ENCODE measurements at regions not wholly inside any gene's neighbourhood (a gene's known extent, or its start where the extent isn't known, plus 50 kb on each side); places are given as distances from the start of the nearest gene placed in this dataset.

DNA sequence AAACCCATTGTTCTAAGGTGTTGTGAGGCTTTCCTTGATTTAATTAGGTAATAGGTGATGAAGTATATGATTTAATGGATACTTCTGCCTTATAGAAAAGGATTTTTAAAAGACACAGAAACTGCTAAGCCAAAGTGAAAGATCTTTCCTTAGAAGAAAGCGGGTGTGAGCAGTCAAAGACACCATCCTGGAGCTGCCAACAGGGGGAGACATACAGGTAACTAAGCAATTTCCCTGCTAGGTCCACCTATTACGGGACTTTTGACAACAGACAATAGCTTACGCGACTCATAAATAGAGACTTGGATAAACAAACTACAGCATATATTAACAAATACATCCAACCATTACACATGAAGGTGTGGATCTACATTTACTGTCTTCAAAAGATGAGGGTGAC, 669.5 kb downstream of the SQOR start:
- no peaks in the 10 kb centered on the region for H3K27me3 ChIP-seq (ENCODE audit: control insufficient read depth, insufficient read depth, low read length)
- no peaks in the 10 kb centered on the region for H3K9me3 ChIP-seq (ENCODE audit: control insufficient read depth, insufficient read depth, low read depth, low read length)
- H3K4me1 ChIP-seq (ENCODE audit: control insufficient read depth, insufficient read depth, low read length): no peaks in the 10 kb centered on the region
- no peak overlapping the region for H3K4me3 ChIP-seq (ENCODE audit: low read depth, low read length)
- H3K9ac ChIP-seq (ENCODE audit: low read length): no peak overlapping the region
- no peak overlapping the region for H3K27ac ChIP-seq (ENCODE audit: low read depth, low read length)
- no peaks in the 10 kb centered on the region for H3K36me3 ChIP-seq (ENCODE audit: control insufficient read depth, insufficient read depth, low read length)

DNA sequence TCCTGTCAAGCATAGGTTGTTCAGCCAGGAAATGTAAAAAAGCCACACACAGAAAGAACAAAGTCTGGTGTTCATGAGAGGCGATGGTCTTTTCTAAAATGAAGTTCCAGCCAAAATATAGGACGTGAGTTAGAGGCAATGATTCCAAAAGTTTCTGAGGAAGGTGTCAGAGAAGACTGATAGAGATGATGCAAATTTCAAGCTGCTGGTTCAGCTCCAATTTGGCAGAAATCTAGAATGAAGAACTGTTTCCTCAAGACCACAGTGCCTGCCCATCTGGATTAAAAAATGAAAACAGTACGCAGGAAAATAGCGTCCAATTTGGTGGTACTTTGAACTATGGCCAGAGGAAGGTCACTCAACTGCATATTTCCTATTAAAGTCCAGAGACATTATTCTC, 672.9 kb downstream of the SQOR start:
- Histone ChIP-seq H3K4me3 (ENCODE audit: low read depth, low read length) (no peak overlapping the region), H3K9ac (ENCODE audit: low read length) (no peak overlapping the region), H3K9me3 (ENCODE audit: control insufficient read depth, insufficient read depth, low read depth, low read length) (no peaks in the 10 kb centered on the region), H3K27me3 (ENCODE audit: control insufficient read depth, insufficient read depth, low read length) (no peaks in the 10 kb centered on the region), H3K27ac (ENCODE audit: low read depth, low read length) (no peak overlapping the region), H3K4me1 (ENCODE audit: control insufficient read depth, insufficient read depth, low read length) (no peaks in the 10 kb centered on the region), H3K36me3 (ENCODE audit: control insufficient read depth, insufficient read depth, low read length) (no peaks in the 10 kb centered on the region)

DNA sequence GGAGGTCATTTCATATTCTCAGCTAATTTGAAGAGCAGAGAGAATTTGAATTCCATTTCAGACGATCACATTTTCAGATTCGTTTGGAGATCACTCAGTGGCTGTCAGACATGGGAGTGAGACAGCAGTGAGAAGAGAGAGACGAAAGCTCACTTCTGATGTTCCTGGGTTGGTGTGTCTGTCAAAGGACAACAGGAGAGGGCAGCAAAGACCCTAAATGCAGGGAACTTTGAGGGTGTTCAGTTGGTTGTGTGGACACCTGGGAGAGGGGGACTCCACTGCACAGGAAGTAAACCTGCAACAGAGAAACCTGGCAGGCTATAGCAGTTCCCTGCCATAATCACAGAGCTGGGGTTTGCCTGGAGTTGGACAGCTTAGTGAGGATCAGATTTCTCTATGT, 675.1 kb downstream of the SQOR start:
- Histone ChIP-seq H3K4me1 (ENCODE audit: control insufficient read depth, insufficient read depth, low read length) (no peaks in the 10 kb centered on the region), H3K9ac (ENCODE audit: low read length) (no peak overlapping the region), H3K27me3 (ENCODE audit: control insufficient read depth, insufficient read depth, low read length) (no peaks in the 10 kb centered on the region)

DNA sequence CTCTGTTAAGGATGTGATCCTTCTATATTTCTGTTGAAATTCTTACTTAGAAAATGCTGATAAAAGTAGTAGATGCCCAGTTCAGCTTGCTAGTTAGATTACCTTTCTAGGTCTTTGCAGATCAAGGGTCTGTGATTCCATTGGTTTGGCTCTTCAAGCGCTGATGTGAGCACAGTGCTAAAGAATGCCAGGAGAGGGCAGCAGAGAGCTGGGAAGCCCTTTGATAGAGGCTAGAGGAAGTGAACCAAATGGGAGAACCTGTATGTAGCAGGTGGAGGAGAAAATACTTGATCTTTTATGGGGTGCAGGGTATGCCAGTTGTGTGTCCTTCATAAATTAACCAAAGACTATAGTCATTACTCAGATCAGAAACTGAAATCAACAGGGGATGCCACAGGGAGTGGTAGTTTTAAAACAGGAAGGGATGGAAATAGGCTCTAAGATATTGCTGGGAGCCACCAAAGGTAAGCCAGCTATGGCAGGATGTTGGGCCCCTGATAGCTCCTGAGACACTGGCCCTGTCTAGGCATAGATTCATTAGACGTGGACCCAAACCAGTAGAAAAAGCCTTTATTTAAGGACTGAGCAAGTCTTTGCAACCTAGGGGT, 677.4 kb downstream of the SQOR start:
- Histone ChIP-seq H3K4me1 (ENCODE audit: control insufficient read depth, insufficient read depth, low read length) (no peaks in the 10 kb centered on the region), H3K27ac (ENCODE audit: low read depth, low read length) (no peak overlapping the region), H3K27me3 (ENCODE audit: control insufficient read depth, insufficient read depth, low read length) (no peaks in the 10 kb centered on the region), H3K9me3 (ENCODE audit: control insufficient read depth, insufficient read depth, low read depth, low read length) (no peaks in the 10 kb centered on the region), H3K4me3 (ENCODE audit: low read depth, low read length) (no peak overlapping the region), H3K9ac (ENCODE audit: low read length) (no peak overlapping the region), H3K36me3 (ENCODE audit: control insufficient read depth, insufficient read depth, low read length) (no peaks in the 10 kb centered on the region)

More for the DNA sequence above, 675.1 kb downstream of the SQOR start:
- H3K9me3 ChIP-seq (ENCODE audit: control insufficient read depth, insufficient read depth, low read depth, low read length): no peaks in the 10 kb centered on the region
- H3K36me3 ChIP-seq (ENCODE audit: control insufficient read depth, insufficient read depth, low read length): no peaks in the 10 kb centered on the region
- H3K4me3 ChIP-seq (ENCODE audit: low read depth, low read length): no peak overlapping the region
- no peak overlapping the region for H3K27ac ChIP-seq (ENCODE audit: low read depth, low read length)

DNA sequence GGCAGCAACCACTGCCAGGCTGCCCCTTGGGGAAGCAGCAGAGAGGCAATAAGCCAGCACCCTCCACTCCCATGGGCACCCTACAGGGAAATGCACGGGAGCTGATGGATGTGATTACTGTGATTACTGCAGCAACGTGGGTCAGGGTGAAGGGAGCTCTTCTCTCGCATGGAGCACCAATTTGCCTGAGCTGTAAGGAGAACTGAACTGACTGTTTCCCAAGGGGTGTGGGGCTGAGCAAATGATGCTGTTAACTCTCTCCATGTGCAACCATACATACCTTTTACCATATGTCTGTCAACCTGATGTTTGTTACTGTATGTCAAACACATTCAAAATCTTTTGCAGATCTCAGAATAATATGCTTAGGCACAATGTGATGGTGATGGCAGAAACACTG, 680.6 kb downstream of the SQOR start:
- Histone ChIP-seq H3K9me3 (ENCODE audit: control insufficient read depth, insufficient read depth, low read depth, low read length) (no peaks in the 10 kb centered on the region), H3K4me3 (ENCODE audit: low read depth, low read length) (no peak overlapping the region), H3K4me1 (ENCODE audit: control insufficient read depth, insufficient read depth, low read length) (0 out of 2 replicates have a peak, but pooled peaks cover 3% of the 10 kb centered on the region), H3K27ac (ENCODE audit: low read depth, low read length) (no peak overlapping the region), H3K36me3 (ENCODE audit: control insufficient read depth, insufficient read depth, low read length) (no peaks in the 10 kb centered on the region), H3K27me3 (ENCODE audit: control insufficient read depth, insufficient read depth, low read length) (no peaks in the 10 kb centered on the region), H3K9ac (ENCODE audit: low read length) (no peak overlapping the region)

DNA sequence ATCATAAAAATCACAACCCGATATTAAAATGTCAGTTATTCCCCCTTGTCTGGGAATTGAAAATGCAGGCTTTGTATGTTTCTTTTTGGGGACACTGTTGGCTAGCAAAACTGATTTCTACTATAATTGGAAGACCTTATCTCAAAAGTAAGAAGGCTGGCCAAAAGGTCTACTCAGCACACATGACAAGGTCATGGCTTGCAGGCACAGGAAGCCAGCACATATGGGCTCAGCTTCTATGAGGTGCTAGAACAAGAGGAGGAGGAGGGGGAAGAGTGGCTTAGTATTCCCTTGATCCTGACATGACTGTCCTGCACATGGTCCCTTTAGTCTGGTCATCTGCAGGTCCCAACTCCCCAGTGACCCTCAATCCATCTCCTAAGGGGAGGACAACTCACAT, 681.2 kb downstream of the SQOR start:
- H3K9me3 ChIP-seq (ENCODE audit: control insufficient read depth, insufficient read depth, low read depth, low read length): no peaks in the 10 kb centered on the region
- H3K4me1 ChIP-seq (ENCODE audit: control insufficient read depth, insufficient read depth, low read length): 0 out of 2 replicates have a peak, but pooled peaks cover 5% of the 10 kb centered on the region
- no peak overlapping the region for H3K9ac ChIP-seq (ENCODE audit: low read length)
- H3K27ac ChIP-seq (ENCODE audit: low read depth, low read length): no peak overlapping the region
- H3K36me3 ChIP-seq (ENCODE audit: control insufficient read depth, insufficient read depth, low read length): no peaks in the 10 kb centered on the region
- H3K27me3 ChIP-seq (ENCODE audit: control insufficient read depth, insufficient read depth, low read length): no peaks in the 10 kb centered on the region
- no peak overlapping the region for H3K4me3 ChIP-seq (ENCODE audit: low read depth, low read length)

DNA sequence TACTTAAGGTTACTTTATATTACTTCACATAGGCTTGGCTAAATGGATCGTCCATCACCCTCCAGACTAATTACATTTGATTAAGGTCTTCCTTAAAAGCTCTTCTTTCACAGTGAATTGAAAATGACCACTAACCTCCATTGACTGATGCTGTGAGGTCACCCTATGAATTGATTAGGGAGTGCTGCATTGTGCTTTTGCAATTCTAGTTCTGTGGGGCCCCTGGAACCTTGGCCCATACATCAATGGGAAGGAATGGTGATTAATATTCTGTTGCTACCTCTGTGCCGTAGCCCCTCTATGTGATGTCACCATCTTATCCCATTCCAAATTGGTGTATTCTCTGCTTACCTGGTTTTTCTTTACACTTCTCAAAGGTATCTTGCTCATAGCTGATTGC, 682.2 kb downstream of the SQOR start:
- Histone ChIP-seq H3K9me3 (ENCODE audit: control insufficient read depth, insufficient read depth, low read depth, low read length) (no peaks in the 10 kb centered on the region), H3K9ac (ENCODE audit: low read length) (no peak overlapping the region), H3K27me3 (ENCODE audit: control insufficient read depth, insufficient read depth, low read length) (no peaks in the 10 kb centered on the region), H3K36me3 (ENCODE audit: control insufficient read depth, insufficient read depth, low read length) (no peaks in the 10 kb centered on the region), H3K4me1 (ENCODE audit: control insufficient read depth, insufficient read depth, low read length) (peaks cover 5% of the 10 kb centered on the region; the same call in 1 of the 2 replicates), H3K4me3 (ENCODE audit: low read depth, low read length) (no peak overlapping the region), H3K27ac (ENCODE audit: low read depth, low read length) (no peak overlapping the region)

DNA sequence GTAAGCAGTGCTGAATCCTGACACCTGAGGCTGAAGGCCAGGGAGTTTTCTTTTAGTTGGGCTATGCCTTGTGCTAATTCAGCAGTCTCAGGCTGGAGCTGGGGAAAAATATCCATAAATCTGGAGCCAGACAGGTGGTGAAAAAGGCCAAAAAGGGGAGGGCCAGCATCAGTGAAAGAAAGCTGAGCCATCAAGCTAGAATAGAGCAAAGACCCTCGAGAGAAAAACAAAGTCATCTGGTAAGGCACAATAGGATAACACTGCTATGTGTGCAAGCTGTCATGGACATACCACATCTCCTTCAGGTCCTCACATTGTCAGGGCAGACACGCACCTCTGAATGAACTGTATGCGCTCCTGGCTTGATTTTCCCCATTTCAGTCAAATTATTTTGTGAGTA, 687.9 kb downstream of the SQOR start:
- no peak overlapping the region for H3K27ac ChIP-seq (ENCODE audit: low read depth, low read length)
- no peak overlapping the region for H3K9ac ChIP-seq (ENCODE audit: low read length)
- H3K36me3 ChIP-seq (ENCODE audit: control insufficient read depth, insufficient read depth, low read length): no peaks in the 10 kb centered on the region
- H3K9me3 ChIP-seq (ENCODE audit: control insufficient read depth, insufficient read depth, low read depth, low read length): no peaks in the 10 kb centered on the region
- no peak overlapping the region for H3K4me3 ChIP-seq (ENCODE audit: low read depth, low read length)
- H3K4me1 ChIP-seq (ENCODE audit: control insufficient read depth, insufficient read depth, low read length): peaks cover 9% of the 10 kb centered on the region; the same call in 1 of the 2 replicates
- no peaks in the 10 kb centered on the region for H3K27me3 ChIP-seq (ENCODE audit: control insufficient read depth, insufficient read depth, low read length)

DNA sequence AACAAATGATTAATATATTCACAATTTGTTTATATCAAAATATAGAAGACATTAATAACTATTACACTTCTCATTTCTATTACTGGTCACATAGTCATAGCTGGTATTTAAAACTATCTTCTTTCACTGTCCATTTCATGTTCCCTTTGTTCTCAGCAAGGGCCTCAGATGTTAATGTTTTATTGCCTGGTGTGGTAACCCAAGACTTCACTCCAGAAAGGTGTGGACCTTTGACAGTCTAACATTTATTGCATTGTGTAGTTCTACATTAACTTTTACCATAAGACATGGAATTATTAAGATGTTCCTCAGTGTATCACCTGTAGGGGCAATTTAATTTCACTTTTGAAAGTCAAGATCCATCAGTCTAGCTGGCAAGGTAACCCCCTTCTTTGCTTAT, 691.3 kb downstream of the SQOR start:
- H3K36me3 ChIP-seq (ENCODE audit: control insufficient read depth, insufficient read depth, low read length): no peaks in the 10 kb centered on the region
- no peaks in the 10 kb centered on the region for H3K9me3 ChIP-seq (ENCODE audit: control insufficient read depth, insufficient read depth, low read depth, low read length)
- H3K4me1 ChIP-seq (ENCODE audit: control insufficient read depth, insufficient read depth, low read length): peaks cover 4% of the 10 kb centered on the region; the same call in 1 of the 2 replicates
- H3K27me3 ChIP-seq (ENCODE audit: control insufficient read depth, insufficient read depth, low read length): no peaks in the 10 kb centered on the region
- no peak overlapping the region for H3K27ac ChIP-seq (ENCODE audit: low read depth, low read length)
- H3K4me3 ChIP-seq (ENCODE audit: low read depth, low read length): no peak overlapping the region
- H3K9ac ChIP-seq (ENCODE audit: low read length): no peak overlapping the region

DNA sequence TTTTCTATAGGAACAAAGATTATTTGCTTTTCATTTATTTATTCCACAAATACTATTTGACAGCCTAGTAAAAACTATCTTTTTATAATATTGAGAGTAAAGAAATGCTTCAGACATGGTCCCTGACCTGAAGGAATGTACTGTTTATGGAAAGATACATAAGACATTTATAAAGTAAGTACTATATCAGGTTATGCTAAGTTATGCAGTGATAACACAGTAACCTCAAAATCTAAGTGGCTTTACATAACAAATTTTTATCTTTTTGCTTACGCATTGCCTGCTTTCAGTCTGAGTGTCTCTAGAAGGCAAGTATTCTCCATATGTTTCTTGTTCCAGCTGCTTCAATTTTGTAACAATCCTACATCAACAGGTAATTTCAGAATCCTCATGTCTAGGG, 694.0 kb downstream of the SQOR start:
- H3K9ac ChIP-seq (ENCODE audit: low read length): no peak overlapping the region
- no peaks in the 10 kb centered on the region for H3K27me3 ChIP-seq (ENCODE audit: control insufficient read depth, insufficient read depth, low read length)
- no peak overlapping the region for H3K27ac ChIP-seq (ENCODE audit: low read depth, low read length)
- H3K9me3 ChIP-seq (ENCODE audit: control insufficient read depth, insufficient read depth, low read depth, low read length): no peaks in the 10 kb centered on the region
- H3K36me3 ChIP-seq (ENCODE audit: control insufficient read depth, insufficient read depth, low read length): no peaks in the 10 kb centered on the region
- H3K4me1 ChIP-seq (ENCODE audit: control insufficient read depth, insufficient read depth, low read length): no peaks in the 10 kb centered on the region
- H3K4me3 ChIP-seq (ENCODE audit: low read depth, low read length): no peak overlapping the region

DNA sequence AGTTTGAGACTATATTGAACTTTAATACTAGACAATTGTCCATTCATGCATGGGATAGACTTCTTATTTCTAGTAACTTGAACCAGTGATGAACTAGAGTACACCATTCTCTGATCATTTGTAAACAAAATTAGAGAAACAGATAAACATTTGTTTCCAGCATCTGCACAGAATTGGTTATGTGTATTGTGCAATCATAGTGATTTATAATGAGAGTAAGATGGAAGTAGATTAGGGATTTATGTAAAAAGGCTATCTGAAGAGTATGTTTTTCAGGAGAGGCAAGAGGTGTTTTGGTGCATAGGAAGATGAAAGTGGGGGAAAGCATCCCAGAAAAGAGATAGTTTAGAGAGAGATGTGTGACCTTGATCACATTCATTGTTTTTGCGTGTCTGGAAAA, 695.0 kb downstream of the SQOR start:
- Histone ChIP-seq H3K36me3 (ENCODE audit: control insufficient read depth, insufficient read depth, low read length) (no peaks in the 10 kb centered on the region), H3K27ac (ENCODE audit: low read depth, low read length) (no peak overlapping the region), H3K9me3 (ENCODE audit: control insufficient read depth, insufficient read depth, low read depth, low read length) (no peaks in the 10 kb centered on the region), H3K9ac (ENCODE audit: low read length) (no peak overlapping the region), H3K27me3 (ENCODE audit: control insufficient read depth, insufficient read depth, low read length) (no peaks in the 10 kb centered on the region), H3K4me1 (ENCODE audit: control insufficient read depth, insufficient read depth, low read length) (no peaks in the 10 kb centered on the region), H3K4me3 (ENCODE audit: low read depth, low read length) (no peak overlapping the region)

DNA sequence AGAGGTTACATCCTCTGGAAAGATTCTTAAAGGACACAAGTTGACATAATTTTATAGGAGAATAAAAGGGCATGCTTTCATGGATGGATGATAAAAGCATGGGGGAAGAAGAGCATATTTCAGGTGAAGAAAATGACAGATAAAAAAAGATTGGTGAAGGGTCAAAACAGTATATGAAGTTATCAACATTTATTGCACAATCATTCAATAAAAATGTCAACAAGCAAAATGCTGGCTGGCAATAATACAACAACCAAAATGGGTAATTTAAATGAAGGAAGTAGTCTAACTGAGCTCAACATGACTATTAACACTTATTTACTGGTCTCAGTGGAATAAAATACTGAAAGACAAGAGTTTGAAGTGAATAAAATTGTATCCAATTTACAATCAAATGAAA, 696.7 kb downstream of the SQOR start:
- Histone ChIP-seq H3K4me1 (ENCODE audit: control insufficient read depth, insufficient read depth, low read length) (no peaks in the 10 kb centered on the region), H3K27me3 (ENCODE audit: control insufficient read depth, insufficient read depth, low read length) (no peaks in the 10 kb centered on the region), H3K27ac (ENCODE audit: low read depth, low read length) (no peak overlapping the region), H3K9me3 (ENCODE audit: control insufficient read depth, insufficient read depth, low read depth, low read length) (no peaks in the 10 kb centered on the region), H3K36me3 (ENCODE audit: control insufficient read depth, insufficient read depth, low read length) (no peaks in the 10 kb centered on the region), H3K4me3 (ENCODE audit: low read depth, low read length) (no peak overlapping the region), H3K9ac (ENCODE audit: low read length) (no peak overlapping the region)

All from HUES6 (cell line).